Hepatocyte (in vitro differentiated cells): ENCODE measurements at regions not wholly inside any gene's neighbourhood (a gene's known extent, or its start where the extent isn't known, plus 50 kb on each side); places are given as distances from the start of the nearest gene placed in this dataset.

Source experiments
- DNase-seq: peaks from one replicate; pipeline ENCODE4 v3.0.0-alpha.2; 2016; ENCODE audit warnings: low spot score
- H2AFZ ChIP-seq: fragments of 200-600 bp; sonication (generic); 2 replicates; pipeline ENCODE4 v1.6.0; 2016; ENCODE audit warnings: antibody characterized with exemption, mild to moderate bottlenecking
- H3K27ac ChIP-seq: fragments of 200-600 bp; sonication (generic); 2 replicates; pipeline ENCODE4 v1.5.1; 2016; ENCODE audit warnings: mild to moderate bottlenecking
- H3K27me3 ChIP-seq: fragments of 200-600 bp; sonication (generic); 2 replicates; pipeline ENCODE4 v1.6.1; 2016
- H3K36me3 ChIP-seq: fragments of 200-600 bp; sonication (generic); replicated peaks from 2 replicates; pipeline ENCODE4 v1.5.1; 2016; ENCODE audit warnings: low read depth; ENCODE audit not compliant: insufficient read depth
- H3K4me1 ChIP-seq: fragments of 200-600 bp; sonication (generic); 2 replicates; pipeline ENCODE4 v1.5.1; 2016; ENCODE audit warnings: mild to moderate bottlenecking, moderate library complexity; ENCODE audit not compliant: insufficient read depth
- H3K4me2 ChIP-seq: fragments of 200-600 bp; sonication (generic); 2 replicates; pipeline ENCODE4 v1.6.0; 2016
- H3K4me3 ChIP-seq: fragments of 200-600 bp; sonication (generic); 2 replicates; pipeline ENCODE4 v1.5.1; 2016; ENCODE audit warnings: mild to moderate bottlenecking
- H3K79me2 ChIP-seq: fragments of 200-600 bp; sonication (generic); 2 replicates; pipeline ENCODE4 v1.6.0; 2017; ENCODE audit warnings: mild to moderate bottlenecking
- H3K9me2 ChIP-seq: fragments of 200-600 bp; sonication (generic); replicated peaks from 2 replicates; pipeline ENCODE4 v1.6.0; 2017; ENCODE audit warnings: mild to moderate bottlenecking; ENCODE audit not compliant: insufficient read depth
- H3K9me3 ChIP-seq: fragments of 200-600 bp; sonication (generic); 2 replicates; pipeline ENCODE4 v1.5.1; 2016; ENCODE audit warnings: low read depth, mild to moderate bottlenecking
- H4K20me1 ChIP-seq: fragments of 200-600 bp; sonication (generic); 2 replicates; pipeline ENCODE4 v1.6.0; 2016; ENCODE audit warnings: mild to moderate bottlenecking; ENCODE audit not compliant: insufficient read depth, poor library complexity, severe bottlenecking
- CTCF ChIP-seq: fragments of 200-600 bp; sonication (generic); IDR thresholded peaks from 2 replicates; pipeline ENCODE4 v1.5.1; 2016; ENCODE audit warnings: antibody characterized with exemption, mild to moderate bottlenecking; ENCODE audit not compliant: poor library complexity
- EZH2 ChIP-seq: fragments of 200-600 bp; sonication (generic); IDR thresholded peaks from 2 replicates; pipeline ENCODE4 v1.6.1; 2016; ENCODE audit warnings: antibody characterized with exemption, mild to moderate bottlenecking, borderline replicate concordance
- EZH2phosphoT487 ChIP-seq: fragments of 200-600 bp; sonication (generic); IDR thresholded peaks from one replicate; pipeline ENCODE4 v1.6.1; 2018; ENCODE audit warnings: antibody characterized with exemption, mild to moderate bottlenecking, low read depth, moderate library complexity; ENCODE audit not compliant: unreplicated experiment, severe bottlenecking
- WGBS: methylation state at CpG from one replicate; pipeline ENCODE4 v1.1.6; 2016; ENCODE audit warnings: low lambda C conversion rate; ENCODE audit errors: missing lambda C conversion rate; 5-methylcytosine and 5-hydroxymethylcytosine counted together

DNA sequence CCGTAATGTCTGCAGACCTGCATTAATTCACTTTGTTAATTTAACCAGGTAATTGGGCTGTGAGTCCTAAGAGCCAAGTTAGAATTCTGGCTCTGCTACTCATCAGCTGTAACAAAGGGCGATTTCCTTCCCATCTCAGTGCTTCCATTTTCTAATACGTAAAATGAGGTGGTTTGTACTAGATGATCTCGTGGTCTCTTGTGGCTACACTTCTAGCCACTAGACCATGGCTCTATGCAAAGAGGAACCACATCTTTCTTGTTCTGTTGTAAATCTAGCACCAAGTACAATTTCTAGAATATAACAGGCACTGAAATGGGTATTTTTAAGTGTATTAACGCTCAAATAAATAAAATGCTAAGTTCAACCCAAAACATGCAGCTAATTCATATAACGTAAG, 174.4 kb upstream of the THBS1 start:
- TF ChIP-seq CTCF, result no peak
- TF ChIP-seq EZH2, result no peak
- TF ChIP-seq EZH2phosphoT487, result no peak
- no peak for DNase-seq
- WGBS, result 93% methylated on average over 6 of the region's 6 CpGs

GRCh38 chr15:39407116-39407515, 173.8 kb upstream of the THBS1 start:
- Histone ChIP-seq H3K4me2 (no peak overlapping the region), H3K9me2 (no peaks in the 10 kb centered on the region), H3K36me3 (no peaks in the 10 kb centered on the region), H3K9me3 (no peaks in the 10 kb centered on the region), H2AFZ (no peak overlapping the region), H3K79me2 (no peaks in the 10 kb centered on the region), H3K4me1 (peaks cover 8% of the 10 kb centered on the region), H3K27me3 (no peaks in the 10 kb centered on the region), H4K20me1 (no peaks in the 10 kb centered on the region), H3K4me3 (no peak overlapping the region), H3K27ac (no peak overlapping the region)
- TF ChIP-seq EZH2, result no peak
- TF ChIP-seq CTCF, result no peak
- TF ChIP-seq EZH2phosphoT487, result no peak
- WGBS, result 84% methylated on average over 2 of the region's 2 CpGs
- DNase-seq, result no peak

More for the DNA sequence above, 174.4 kb upstream of the THBS1 start:
- Histone ChIP-seq H2AFZ (no peak overlapping the region), H3K4me1 (peaks cover 8% of the 10 kb centered on the region), H3K4me2 (no peak overlapping the region), H3K9me2 (no peaks in the 10 kb centered on the region), H4K20me1 (no peaks in the 10 kb centered on the region), H3K4me3 (no peak overlapping the region), H3K9me3 (no peaks in the 10 kb centered on the region), H3K36me3 (no peaks in the 10 kb centered on the region), H3K27me3 (no peaks in the 10 kb centered on the region), H3K79me2 (no peaks in the 10 kb centered on the region), H3K27ac (no peak overlapping the region)

DNA sequence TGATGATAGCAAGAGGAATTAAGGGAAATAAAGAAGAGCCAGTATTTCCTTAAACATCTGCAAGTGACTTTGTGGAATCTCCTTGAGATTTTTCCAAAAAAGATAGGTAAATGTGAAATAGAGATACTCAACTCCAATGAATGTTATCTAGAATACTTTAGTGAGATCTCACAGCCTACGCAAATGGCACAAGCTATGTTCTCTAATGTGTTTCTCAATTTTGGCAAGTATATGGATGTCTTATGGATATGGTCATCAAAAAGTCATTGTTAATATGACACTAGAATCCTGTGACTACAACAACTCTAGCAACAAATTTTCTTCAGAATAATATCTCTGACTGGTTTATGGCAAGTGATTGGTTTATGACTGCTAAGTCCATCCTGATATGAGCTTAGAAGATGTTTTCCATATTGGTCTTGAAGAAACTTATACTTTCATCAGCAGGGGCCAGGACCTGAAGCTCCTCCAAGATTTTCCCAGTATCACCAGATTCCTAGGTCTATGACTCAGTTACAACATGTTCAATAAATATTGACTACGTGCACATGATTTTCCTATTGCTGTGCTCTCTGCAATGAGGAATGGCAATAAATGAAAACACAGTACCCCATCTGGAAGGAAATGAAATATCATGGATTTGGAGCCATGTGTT, 170.9 kb upstream of the THBS1 start:
- H3K27me3 ChIP-seq, result no peaks in the 10 kb centered on the region
- H3K4me3 ChIP-seq, result no peak overlapping the region
- H3K27ac ChIP-seq, result no peak overlapping the region
- DNase-seq, result no peak
- no peaks in the 10 kb centered on the region for H3K9me3 ChIP-seq
- H3K79me2 ChIP-seq, result no peaks in the 10 kb centered on the region
- H3K4me2 ChIP-seq, result no peak overlapping the region
- H3K9me2 ChIP-seq, result no peaks in the 10 kb centered on the region
- H4K20me1 ChIP-seq, result no peaks in the 10 kb centered on the region
- no peak for TF ChIP-seq EZH2
- TF ChIP-seq EZH2phosphoT487, result no peak
- TF ChIP-seq CTCF, result no peak
- no peaks in the 10 kb centered on the region for H3K4me1 ChIP-seq
- WGBS, result 84% methylated on average over 2 of the region's 2 CpGs
- no peak overlapping the region for H2AFZ ChIP-seq
- no peaks in the 10 kb centered on the region for H3K36me3 ChIP-seq
